H1 (cell line): ENCODE measurements at regions not wholly inside any gene's neighbourhood (a gene's known extent, or its start where the extent isn't known, plus 50 kb on each side); places are given as distances from the start of the nearest gene placed in this dataset.
A peak's percentile ranks its signal among the peaks of the same experiment; 100 is the strongest.
"Not testable (repeated sequence)": the region's sequence is repeated elsewhere in the genome, so short reads cannot be mapped to it uniquely, and the experiment has no call there.

Experiments
- CTCF ChIA-PET: fragments of 300-600 bp; sonication (Branson Sonifier 250); formaldehyde crosslinking; loops from one replicate; lab custom pipeline; 2021; ENCODE audit not compliant: partially characterized antibody; lab: Charles Lee
- POLR2A ChIA-PET: fragments of 300-600 bp; sonication (Branson Sonifier 250); formaldehyde crosslinking; loops from one replicate; lab custom pipeline; 2021; ENCODE audit warnings: inconsistent platforms; ENCODE audit not compliant: partially characterized antibody; lab: Charles Lee
- DNase-seq, 2 experiments: peaks; one replicate each; pipeline versions ENCODE4 v3.0.0 to v3.0.0-alpha.2; 2010 to 2022; ENCODE audit warnings: low spot score in 2 of 2, low read depth in 1 of 2, mixed read lengths in 1 of 2
- FAIRE-seq: peaks from 2 replicates; lab custom pipeline; 2011; peaks lifted over from hg19 to GRCh38; lab: Jason Lieb, UNC
- H2AFZ ChIP-seq: 2 replicates; pipeline ENCODE4 v1.8.1; 2012; ENCODE audit warnings: low read length, inconsistent platforms
- H2AK5ac ChIP-seq: 2 replicates; pipeline ENCODE4 v1.6.1; 2013; ENCODE audit warnings: low read depth, low read length
- H2BK120ac ChIP-seq: replicated peaks from 2 replicates; pipeline ENCODE3; 2013; ENCODE audit warnings: low read depth, low read length, inconsistent platforms
- H2BK12ac ChIP-seq: 2 replicates; pipeline ENCODE4 v1.6.1; 2013; ENCODE audit warnings: low read depth, low read length
- H2BK15ac ChIP-seq: 2 replicates; pipeline ENCODE4 v1.6.1; 2013; ENCODE audit warnings: low read length
- H2BK20ac ChIP-seq: 2 replicates; pipeline ENCODE4 v1.6.1; 2013; ENCODE audit warnings: low read length
- H2BK5ac ChIP-seq: 2 replicates; pipeline ENCODE4 v1.6.1; 2013; ENCODE audit warnings: low read depth, low read length
- H3K14ac ChIP-seq: 2 replicates; pipeline ENCODE4 v1.6.1; 2013; ENCODE audit warnings: inconsistent platforms; ENCODE audit not compliant: insufficient read length
- H3K18ac ChIP-seq: 2 replicates; pipeline ENCODE4 v1.6.1; 2013; ENCODE audit warnings: low read length; ENCODE audit errors: extremely low read depth
- H3K23ac ChIP-seq: 2 replicates; pipeline ENCODE4 v1.6.1; 2013; ENCODE audit warnings: inconsistent platforms; ENCODE audit not compliant: insufficient read length
- H3K23me2 ChIP-seq: 2 replicates; pipeline ENCODE4 v1.6.1; 2013; ENCODE audit warnings: low read depth, low read length
- H3K27ac ChIP-seq: 2 replicates; pipeline ENCODE4 v1.6.1; 2011; ENCODE audit warnings: low read depth, low read length, inconsistent platforms
- H3K27me3 ChIP-seq, 4 experiments: replicated peaks in 1 of 4; 1 replicate in 1 of 4; 2 replicates in 3 of 4; pipeline versions ENCODE4 v1.6.1 to v1.8.1; 2011 to 2013; ENCODE audit warnings: low read length in 3 of 4, mild to moderate bottlenecking in 3 of 4, inconsistent platforms in 2 of 4, mixed read lengths in 2 of 4, moderate library complexity in 1 of 4; ENCODE audit not compliant: control insufficient read depth in 3 of 4, insufficient read depth in 3 of 4; ENCODE audit errors: extremely low read depth in 1 of 4
- H3K36me3 ChIP-seq, 4 experiments: 2 replicates each; pipeline versions ENCODE4 v1.6.1 to v1.8.1; 2011 to 2013; ENCODE audit warnings: mild to moderate bottlenecking in 4 of 4, low read length in 3 of 4, moderate library complexity in 2 of 4, control low read depth in 1 of 4, inconsistent platforms in 1 of 4; ENCODE audit not compliant: insufficient read depth in 4 of 4, control insufficient read depth in 2 of 4
- H3K4ac ChIP-seq: replicated peaks from 2 replicates; pipeline ENCODE3; 2013; ENCODE audit warnings: low read length, low read depth, mixed read lengths, inconsistent platforms; ENCODE audit not compliant: insufficient read length
- H3K4me1 ChIP-seq, 4 experiments: replicated peaks in 1 of 4; 1 replicate in 1 of 4; 2 replicates in 3 of 4; pipeline versions ENCODE4 v1.6.1 to v1.8.1; 2011 to 2013; ENCODE audit warnings: low read length in 3 of 4, inconsistent platforms in 2 of 4, mixed read lengths in 1 of 4; ENCODE audit not compliant: insufficient read depth in 4 of 4, control insufficient read depth in 3 of 4
- H3K4me2 ChIP-seq, 2 experiments: 2 replicates each; pipeline versions ENCODE4 v1.6.1 to v1.8.1; 2011 to 2013; ENCODE audit warnings: low read depth in 2 of 2, low read length in 2 of 2, control low read depth in 1 of 2, inconsistent platforms in 1 of 2, mild to moderate bottlenecking in 1 of 2; ENCODE audit not compliant: insufficient read depth in 1 of 2
- H3K4me3 ChIP-seq, 4 experiments: fragments of 200-600, 300-600 bp in 1 of 4; sonication (generic), shearing (Covaris generic), sonication (Bioruptor Twin) in 1 of 4; 2 replicates each; pipeline versions ENCODE4 v1.5.1 to v1.8.1; 2011 to 2016; ENCODE audit warnings: low read length in 4 of 4, low read depth in 3 of 4, control low read depth in 2 of 4, inconsistent platforms in 2 of 4, mild to moderate bottlenecking in 2 of 4, mixed read lengths in 1 of 4, moderate library complexity in 1 of 4; ENCODE audit not compliant: insufficient read depth in 2 of 4; ENCODE audit errors: extremely low read depth in 1 of 4
- H3K56ac ChIP-seq: replicated peaks from 2 replicates; pipeline ENCODE3; 2013; ENCODE audit warnings: low read depth, mild to moderate bottlenecking, mixed read lengths, low read length, inconsistent platforms; ENCODE audit not compliant: insufficient read length
- H3K79me1 ChIP-seq: 2 replicates; pipeline ENCODE4 v1.6.1; 2013; ENCODE audit warnings: low read depth, low read length, control low read depth
- H3K79me2 ChIP-seq, 2 experiments: 2 replicates each; pipeline versions ENCODE4 v1.6.1 to v1.8.1; 2012 to 2013; ENCODE audit warnings: low read length in 2 of 2, mild to moderate bottlenecking in 2 of 2, inconsistent platforms in 1 of 2; ENCODE audit not compliant: insufficient read depth in 2 of 2, control insufficient read depth in 1 of 2
- H3K9ac ChIP-seq, 4 experiments: replicated peaks in 1 of 4; 1 replicate in 1 of 4; 2 replicates in 3 of 4; pipeline versions ENCODE4 v1.6.1 to v1.8.1; 2011 to 2013; ENCODE audit warnings: low read depth in 3 of 4, low read length in 3 of 4, control low read depth in 2 of 4, mild to moderate bottlenecking in 2 of 4, moderate library complexity in 2 of 4, inconsistent platforms in 1 of 4; ENCODE audit errors: extremely low read depth in 1 of 4
- H3K9me3 ChIP-seq, 2 experiments: 2 replicates each; pipeline versions ENCODE4 v1.6.1 to v1.8.1; 2012 to 2013; ENCODE audit warnings: mild to moderate bottlenecking in 2 of 2, moderate library complexity in 2 of 2, control low read depth in 1 of 2, inconsistent platforms in 1 of 2, low read depth in 1 of 2, low read length in 1 of 2, mixed read lengths in 1 of 2; ENCODE audit not compliant: insufficient read depth in 2 of 2
- H4K20me1 ChIP-seq, 2 experiments: replicated peaks in 1 of 2; 2 replicates each; pipeline versions ENCODE3 to v1.8.1; 2011 to 2013; ENCODE audit warnings: inconsistent platforms in 2 of 2, low read length in 2 of 2, mild to moderate bottlenecking in 1 of 2; ENCODE audit not compliant: insufficient read depth in 2 of 2, control insufficient read depth in 1 of 2
- H4K5ac ChIP-seq: 2 replicates; pipeline ENCODE4 v1.6.1; 2013; ENCODE audit warnings: low read length, low read depth, mixed read lengths, inconsistent platforms; ENCODE audit not compliant: insufficient read length
- H4K8ac ChIP-seq: 2 replicates; pipeline ENCODE4 v1.8.0; 2013; ENCODE audit warnings: mild to moderate bottlenecking, moderate library complexity, low read length, inconsistent platforms; ENCODE audit not compliant: insufficient read depth; ENCODE audit errors: extremely low read depth
- H4K91ac ChIP-seq: replicated peaks from 2 replicates; pipeline ENCODE3; 2013; ENCODE audit warnings: low read length, mixed read lengths, inconsistent platforms; ENCODE audit not compliant: insufficient read length
- WGBS, 2 experiments: shearing (Covaris generic) in 1 of 2; methylation state at CpG; one replicate each; pipeline versions ENCODE4 v1.1.6 to v1.1.7; 2013 to 2015; ENCODE audit warnings: low lambda C conversion rate in 2 of 2, mixed read lengths in 2 of 2, inconsistent platforms in 1 of 2, low coverage in 1 of 2, missing lambda C conversion rate in 1 of 2; ENCODE audit not compliant: insufficient replicate concordance in 2 of 2, insufficient coverage in 1 of 2, insufficient read length in 1 of 2; ENCODE audit errors: extremely low coverage in 1 of 2, missing lambda C conversion rate in 1 of 2; 5-methylcytosine and 5-hydroxymethylcytosine counted together

- H3K79me2 ChIP-seq, H3K23ac ChIP-seq, H2BK120ac ChIP-seq, H4K5ac ChIP-seq, H3K4me1 ChIP-seq, H3K9me3 ChIP-seq, H3K36me3 ChIP-seq, DNase-seq, H3K23me2 ChIP-seq, H4K20me1 ChIP-seq, H2BK5ac ChIP-seq, H3K79me1 ChIP-seq, H2BK20ac ChIP-seq, H3K18ac ChIP-seq, H2AFZ ChIP-seq, POLR2A ChIA-PET, H3K4me3 ChIP-seq, CTCF ChIA-PET, H3K4ac ChIP-seq, H2BK15ac ChIP-seq, H3K9ac ChIP-seq, H3K27ac ChIP-seq, H3K27me3 ChIP-seq, H4K8ac ChIP-seq, H3K14ac ChIP-seq, H2AK5ac ChIP-seq, H4K91ac ChIP-seq, H2BK12ac ChIP-seq, H3K56ac ChIP-seq, H3K4me2 ChIP-seq, FAIRE-seq: not testable (repeated sequence)
- 71% methylated on average over 2 of the region's 2 CpGs; no CpG with 5 or more reads in 1 of the 2 experiments for WGBS, 2 experiments
Measured at GRCh38 chr5:87212183-87212582, 55.5 kb upstream of the RASA1 start.

- H2AFZ ChIP-seq: peak overlapping the region; percentile 90; the same call in 1 of the 2 replicates
- POLR2A ChIA-PET: interaction anchor here (1.5 kb wide), 1 partner anchor 50 kb away, joined by 3 read pairs; the partner anchor contains the start of gene RASA1
- not testable (repeated sequence) for FAIRE-seq
Measured at GRCh38 chr5:87217480-87217879, 50.2 kb upstream of the RASA1 start.

More at GRCh38 chr5:87217480-87217879, 50.2 kb upstream of the RASA1 start:
- H3K27me3 ChIP-seq, H3K9ac ChIP-seq, H4K8ac ChIP-seq, H3K27ac ChIP-seq, H3K9me3 ChIP-seq, H3K4ac ChIP-seq, H2BK5ac ChIP-seq, H3K4me2 ChIP-seq, H4K20me1 ChIP-seq, H3K4me1 ChIP-seq, H4K91ac ChIP-seq, H3K4me3 ChIP-seq, DNase-seq, CTCF ChIA-PET, H2BK15ac ChIP-seq, H4K5ac ChIP-seq, H3K18ac ChIP-seq, H3K23ac ChIP-seq, H2AK5ac ChIP-seq, H3K23me2 ChIP-seq, H3K56ac ChIP-seq, H3K36me3 ChIP-seq, H3K79me1 ChIP-seq, H2BK12ac ChIP-seq, H3K79me2 ChIP-seq, H2BK20ac ChIP-seq, H2BK120ac ChIP-seq, H3K14ac ChIP-seq: not testable (repeated sequence)
- 79% methylated on average over 4 of the region's 4 CpGs; no CpG with 5 or more reads in 1 of the 2 experiments for WGBS, 2 experiments
